ENCODE measurements at regions not wholly inside any gene's neighbourhood (a gene's known extent, or its start where the extent isn't known, plus 50 kb on each side); places are given as distances from the start of the nearest gene placed in this dataset.
"Not testable (repeated sequence)": the region's sequence is repeated elsewhere in the genome, so short reads cannot be mapped to it uniquely, and the experiment has no call there.

GRCh38 chr3:159886050-159886449 lies 102.6 kb upstream of the IL12A start:
- peaks cover 16% of the 10 kb centered on the region for H3K4me1 Mint-ChIP-seq (ENCODE audit: low read depth, unreplicated experiment)
- no peaks in the 10 kb centered on the region for H3K27me3 Mint-ChIP-seq (ENCODE audit: unreplicated experiment)
- no peak for TF ChIP-seq CTCF (IDR thresholded peaks at IDR 0.05; ENCODE audit: partially characterized antibody, unreplicated experiment)
- H3K27ac Mint-ChIP-seq (ENCODE audit: unreplicated experiment) = no peak overlapping the region
- no peak for DNase-seq
- H3K4me3 Mint-ChIP-seq (ENCODE audit: unreplicated experiment) = no peak overlapping the region
- no peaks in the 10 kb centered on the region for H3K36me3 Mint-ChIP-seq (ENCODE audit: unreplicated experiment)
- peaks cover 2% of the 10 kb centered on the region for H3K9me3 Mint-ChIP-seq (ENCODE audit: unreplicated experiment)

GRCh38 chr3:159886530-159886929 lies 102.1 kb upstream of the IL12A start:
- H3K27me3 Mint-ChIP-seq (ENCODE audit: unreplicated experiment); H3K36me3 Mint-ChIP-seq (ENCODE audit: unreplicated experiment); H3K9me3 Mint-ChIP-seq (ENCODE audit: unreplicated experiment); DNase-seq; H3K27ac Mint-ChIP-seq (ENCODE audit: unreplicated experiment); H3K4me3 Mint-ChIP-seq (ENCODE audit: unreplicated experiment): not testable (repeated sequence)
- peaks cover 16% of the 10 kb centered on the region for H3K4me1 Mint-ChIP-seq (ENCODE audit: low read depth, unreplicated experiment)

GRCh38 chr3:159887168-159887567 lies 101.5 kb upstream of the IL12A start:
- peaks cover 2% of the 10 kb centered on the region for H3K9me3 Mint-ChIP-seq (ENCODE audit: unreplicated experiment)
- peaks cover 12% of the 10 kb centered on the region for H3K4me1 Mint-ChIP-seq (ENCODE audit: low read depth, unreplicated experiment)
- H3K4me3 Mint-ChIP-seq (ENCODE audit: unreplicated experiment) = no peak overlapping the region
- no peak for TF ChIP-seq CTCF (IDR thresholded peaks at IDR 0.05; ENCODE audit: partially characterized antibody, unreplicated experiment)
- no peak for DNase-seq
- peaks cover under 1% of the 10 kb centered on the region for H3K36me3 Mint-ChIP-seq (ENCODE audit: unreplicated experiment)
- no peak overlapping the region for H3K27ac Mint-ChIP-seq (ENCODE audit: unreplicated experiment)
- no peaks in the 10 kb centered on the region for H3K27me3 Mint-ChIP-seq (ENCODE audit: unreplicated experiment)

GRCh38 chr3:159887911-159888310 lies 100.7 kb upstream of the IL12A start:
- no peak overlapping the region for H3K4me3 Mint-ChIP-seq (ENCODE audit: unreplicated experiment)
- peaks cover 10% of the 10 kb centered on the region for H3K4me1 Mint-ChIP-seq (ENCODE audit: low read depth, unreplicated experiment)
- H3K27me3 Mint-ChIP-seq (ENCODE audit: unreplicated experiment) = no peaks in the 10 kb centered on the region
- no peak overlapping the region for H3K27ac Mint-ChIP-seq (ENCODE audit: unreplicated experiment)
- TF ChIP-seq CTCF (IDR thresholded peaks at IDR 0.05; ENCODE audit: partially characterized antibody, unreplicated experiment) = no peak
- peaks cover 2% of the 10 kb centered on the region for H3K9me3 Mint-ChIP-seq (ENCODE audit: unreplicated experiment)
- no peak for DNase-seq
- H3K36me3 Mint-ChIP-seq (ENCODE audit: unreplicated experiment) = peaks cover 4% of the 10 kb centered on the region

GRCh38 chr3:159892171-159892795 lies 96.4 kb upstream of the IL12A start:
- H3K4me3 Mint-ChIP-seq (ENCODE audit: unreplicated experiment) = no peak overlapping the region
- peaks cover 4% of the 10 kb centered on the region for H3K36me3 Mint-ChIP-seq (ENCODE audit: unreplicated experiment)
- DNase-seq = no peak
- no peaks in the 10 kb centered on the region for H3K27me3 Mint-ChIP-seq (ENCODE audit: unreplicated experiment)
- peaks cover 15% of the 10 kb centered on the region for H3K4me1 Mint-ChIP-seq (ENCODE audit: low read depth, unreplicated experiment)
- TF ChIP-seq CTCF (IDR thresholded peaks at IDR 0.05; ENCODE audit: partially characterized antibody, unreplicated experiment) = no peak
- peaks cover 2% of the 10 kb centered on the region for H3K9me3 Mint-ChIP-seq (ENCODE audit: unreplicated experiment)
- H3K27ac Mint-ChIP-seq (ENCODE audit: unreplicated experiment) = no peak overlapping the region
